Lung microvascular endothelial cell (primary cell): ENCODE measurements at regions not wholly inside any gene's neighbourhood (a gene's known extent, or its start where the extent isn't known, plus 50 kb on each side); places are given as distances from the start of the nearest gene placed in this dataset.

Experiments used
- DNase-seq, 2 donors: peaks; one replicate each; pipeline versions ENCODE4 v3.0.0 to v3.0.0-alpha.2; 2010; ENCODE audit warnings: low read depth in 2 of 2

DNA sequence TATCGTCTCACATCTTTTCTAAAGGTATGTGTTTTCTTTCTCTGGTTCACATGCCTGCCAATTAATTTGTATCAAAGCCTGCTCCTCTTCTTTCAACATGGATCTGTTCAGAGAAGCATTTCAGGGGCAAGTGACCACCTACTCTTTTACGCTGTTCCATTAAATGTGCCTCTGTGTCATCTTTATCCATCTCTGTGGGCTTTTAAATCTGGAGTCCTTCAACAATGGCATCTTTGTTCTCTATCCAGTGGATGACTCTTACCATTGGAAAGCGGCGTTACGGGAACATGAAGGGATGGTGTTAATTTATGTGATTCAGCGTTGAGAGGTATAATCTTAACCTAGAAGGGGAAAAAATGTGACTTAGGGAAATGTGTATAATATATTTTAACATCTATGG, 92.7 kb upstream of the CFAP20DC start:
- DNase-seq: no peak

DNA sequence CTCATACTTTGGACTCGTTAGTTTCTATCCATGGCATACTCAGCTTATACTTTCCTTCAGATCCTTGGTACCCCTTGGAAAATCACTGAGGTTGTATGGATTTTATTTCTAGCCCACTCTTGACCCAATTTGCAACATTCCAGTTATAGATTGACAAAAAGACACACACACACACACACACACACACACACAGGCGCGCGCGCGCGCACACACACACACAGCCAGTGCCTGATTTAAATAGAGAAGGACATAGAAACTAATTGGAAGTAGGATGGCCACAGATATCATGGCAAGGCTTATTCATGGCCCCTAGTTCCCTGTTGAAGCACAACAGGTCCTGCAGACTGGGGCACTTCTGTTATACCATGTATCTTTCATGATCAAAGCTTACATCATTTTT, 89.1 kb upstream of the CFAP20DC start:
- DNase-seq: no peak

DNA sequence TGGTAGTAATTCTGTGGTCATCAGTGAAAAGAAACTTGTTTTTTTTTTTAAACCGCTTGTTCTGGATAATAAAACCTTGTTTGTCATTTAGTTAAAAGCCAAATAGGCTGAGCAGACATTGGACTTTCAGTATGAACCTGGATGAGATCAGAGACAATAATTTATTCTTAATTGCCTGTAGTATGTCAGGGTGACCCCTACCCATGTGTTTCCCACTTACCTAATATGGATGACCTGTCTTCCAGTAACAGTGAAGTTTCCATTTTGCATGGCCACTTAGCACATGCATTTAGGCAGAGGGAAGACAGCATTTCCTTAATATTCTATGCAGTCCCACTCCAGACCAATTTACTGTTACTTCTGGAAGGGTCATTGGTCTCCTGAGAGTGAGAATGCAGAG, 87.6 kb upstream of the CFAP20DC start:
- no peak for DNase-seq

DNA sequence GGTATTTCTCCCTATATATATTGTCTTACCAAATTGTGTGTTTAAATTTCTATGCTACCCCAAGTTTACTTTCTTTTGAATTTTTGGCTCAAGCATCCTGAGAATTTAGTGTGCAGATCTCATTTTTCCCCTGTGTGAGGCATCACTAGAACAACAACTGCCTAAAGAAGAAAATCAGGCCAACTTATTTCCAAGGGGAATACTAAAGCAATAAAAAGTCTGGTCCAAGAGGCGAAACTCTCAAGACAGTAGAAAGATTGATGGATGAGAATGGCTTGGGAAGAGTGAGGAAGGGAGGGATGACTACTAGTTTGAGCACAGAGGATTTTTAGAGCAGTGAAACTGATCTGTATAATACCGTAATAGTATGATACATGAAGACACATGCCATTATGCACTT, 86.3 kb upstream of the CFAP20DC start:
- no peak for DNase-seq

DNA sequence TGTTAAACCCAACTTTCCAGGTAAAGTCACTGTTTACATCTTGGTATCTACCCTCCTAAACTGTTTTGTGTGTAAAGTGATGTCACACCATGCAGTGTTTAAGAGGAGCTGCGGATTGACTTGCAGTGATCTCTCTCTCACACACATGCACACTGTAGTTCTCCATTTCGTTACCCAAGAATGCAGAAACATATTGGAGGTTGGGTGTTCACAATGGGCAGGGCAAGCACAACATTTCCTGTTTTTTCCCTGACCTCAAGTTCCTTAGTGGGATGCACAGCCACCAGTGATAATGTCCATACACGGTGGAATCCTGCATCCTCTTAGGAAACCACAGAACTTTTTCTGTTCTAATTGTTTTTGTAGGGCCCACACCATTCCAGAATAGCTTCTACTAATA, 85.3 kb upstream of the CFAP20DC start:
- DNase-seq: no peak

DNA sequence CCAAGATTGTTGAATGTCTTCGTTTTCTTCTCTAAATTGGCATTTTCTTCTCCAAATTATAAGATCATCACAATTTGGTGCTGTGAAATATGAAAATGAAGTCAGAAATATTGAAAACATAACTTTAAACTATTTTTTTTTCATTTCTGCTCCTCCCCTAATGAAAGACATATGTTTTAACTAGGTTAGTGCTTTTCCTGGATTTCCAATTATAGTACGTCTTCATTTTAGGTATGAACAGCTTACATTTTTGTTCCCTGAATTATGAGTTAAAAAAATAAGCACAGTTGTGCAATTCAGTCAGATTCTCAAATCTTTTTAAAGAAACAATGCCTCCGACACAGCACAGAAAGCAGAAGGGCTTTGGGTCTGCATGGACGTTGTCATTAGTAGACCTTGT, 83.5 kb upstream of the CFAP20DC start:
- no peak for DNase-seq

DNA sequence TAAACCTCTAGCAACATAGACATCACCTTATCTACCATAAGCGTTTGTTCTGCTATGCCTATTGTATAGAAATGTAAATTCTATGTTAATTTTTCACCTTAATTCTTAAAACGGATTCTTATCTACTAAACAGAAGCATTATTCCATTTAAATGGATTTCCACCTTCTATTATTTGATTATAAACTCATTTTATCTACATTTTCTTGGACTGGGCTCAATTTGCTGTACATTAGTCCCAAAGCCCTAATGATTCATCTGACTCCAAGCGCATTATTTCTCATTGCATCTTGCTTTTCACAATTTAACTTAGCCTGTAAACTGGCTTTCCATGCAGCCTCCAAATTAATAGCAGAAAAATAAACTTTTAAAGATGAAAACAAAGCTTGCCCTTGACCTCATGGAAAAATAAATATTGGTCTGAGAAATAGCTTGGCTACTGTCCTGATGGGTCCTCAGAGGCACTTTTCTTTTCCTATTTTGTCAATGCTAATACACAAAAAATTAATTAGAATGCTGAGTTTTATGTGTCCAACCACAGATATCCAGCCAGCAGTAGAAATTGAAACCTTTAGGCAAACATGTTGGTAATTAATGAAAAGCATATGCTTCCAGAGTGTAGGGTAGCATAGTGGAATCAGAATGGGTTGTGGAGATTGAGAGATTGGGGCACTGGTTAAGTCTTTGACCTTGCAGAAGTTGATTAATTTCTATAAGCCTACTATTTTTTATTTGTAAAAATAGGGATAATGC, 81.4 kb upstream of the CFAP20DC start:
- no peak for DNase-seq

DNA sequence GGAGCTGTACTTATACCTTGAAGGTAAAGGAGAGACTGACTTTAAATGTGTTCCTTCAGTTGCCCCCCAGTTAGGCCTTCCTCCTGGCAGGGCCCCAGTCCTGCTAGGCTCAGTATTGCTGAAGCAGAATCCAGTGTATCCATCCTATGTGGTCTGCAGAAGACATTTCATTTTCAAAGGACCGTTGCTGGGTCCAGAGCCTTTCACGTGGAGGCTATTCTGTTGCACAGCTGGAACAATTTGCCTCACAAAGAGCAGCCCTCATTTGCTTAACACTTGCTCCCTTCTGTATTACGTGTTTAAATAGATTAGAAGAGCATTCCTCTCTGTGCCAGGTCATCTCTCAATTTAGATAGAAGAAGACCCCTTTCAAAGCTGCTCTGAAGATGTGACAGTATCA, 78.9 kb upstream of the CFAP20DC start:
- no peak for DNase-seq

DNA sequence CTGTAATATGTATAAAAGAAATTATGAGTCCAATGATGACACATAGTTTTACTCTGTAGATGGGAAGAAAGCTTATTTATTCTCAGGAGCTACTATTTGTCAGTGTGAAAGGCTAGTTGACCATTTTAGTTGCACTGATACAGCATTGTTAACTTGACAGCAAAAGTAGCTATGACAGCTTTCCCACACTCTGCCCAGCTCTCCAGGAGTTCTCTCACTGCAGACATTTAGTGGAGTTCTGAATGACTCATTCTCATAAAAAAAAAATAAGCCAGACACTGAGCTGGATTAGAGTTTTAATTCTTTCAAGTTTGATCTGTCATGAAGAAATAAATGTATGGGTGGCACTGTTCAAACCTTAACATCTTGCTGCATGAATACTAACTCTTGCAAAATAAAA, 77.2 kb upstream of the CFAP20DC start:
- DNase-seq: peak in 1 of 2 donors; percentile 13

DNA sequence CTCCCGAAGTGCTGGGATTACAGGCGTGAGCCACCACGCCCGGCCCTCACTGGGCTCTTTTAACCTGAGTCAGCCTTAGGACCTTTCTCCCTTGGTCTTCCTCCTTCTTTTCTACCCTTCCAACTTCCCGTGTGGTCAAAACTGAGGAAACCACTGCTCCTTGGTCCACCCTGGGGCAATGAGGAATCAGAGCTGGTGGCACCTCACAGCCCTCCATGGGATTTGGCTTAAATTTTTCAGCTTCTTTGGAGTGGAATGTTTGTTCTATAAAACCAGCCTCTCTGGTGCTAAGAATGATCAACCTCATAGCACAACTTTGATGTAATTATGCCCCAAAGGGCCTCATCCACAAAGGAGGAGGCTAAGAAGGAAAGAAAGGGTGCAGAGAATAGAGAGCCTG, 76.6 kb upstream of the CFAP20DC start:
- no peak for DNase-seq

DNA sequence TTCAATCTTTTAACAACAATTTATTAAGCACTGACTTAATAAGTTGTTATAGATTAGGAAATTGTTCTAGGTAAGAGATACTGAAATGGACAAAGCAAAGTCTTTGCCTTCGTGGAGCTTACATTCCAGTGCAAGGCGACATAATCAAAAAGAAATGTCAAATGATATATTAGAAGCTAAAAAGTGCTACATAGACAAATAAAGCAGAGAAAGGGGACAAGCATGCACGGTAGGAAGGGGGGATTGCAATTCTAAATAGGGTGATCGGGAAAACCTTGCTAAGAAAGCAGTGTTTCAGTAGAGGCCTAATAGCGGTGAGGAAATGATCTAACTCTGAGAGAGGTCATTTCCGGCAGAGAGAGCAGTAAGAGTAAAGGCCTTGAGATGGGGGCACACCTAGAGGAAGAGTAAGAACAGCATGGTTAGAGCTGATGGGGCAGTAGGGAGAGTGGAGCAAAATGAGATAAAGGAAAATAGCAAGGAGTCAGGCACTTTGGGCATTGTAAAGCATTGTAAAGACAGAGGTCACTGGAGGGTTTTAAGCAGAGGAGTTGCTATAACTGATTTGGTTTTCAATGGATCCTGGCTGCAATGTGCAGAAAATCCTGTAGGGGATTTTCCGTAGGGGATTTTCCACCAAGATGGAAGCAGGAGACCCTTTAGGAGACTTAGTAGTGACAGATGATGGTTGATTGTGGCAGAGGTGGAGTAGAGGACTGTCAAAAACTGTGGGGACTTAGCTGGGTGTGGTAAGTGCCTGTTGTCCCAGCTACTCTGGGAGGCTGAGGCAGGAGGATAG, 71.7 kb upstream of the CFAP20DC start:
- DNase-seq: no peak

DNA sequence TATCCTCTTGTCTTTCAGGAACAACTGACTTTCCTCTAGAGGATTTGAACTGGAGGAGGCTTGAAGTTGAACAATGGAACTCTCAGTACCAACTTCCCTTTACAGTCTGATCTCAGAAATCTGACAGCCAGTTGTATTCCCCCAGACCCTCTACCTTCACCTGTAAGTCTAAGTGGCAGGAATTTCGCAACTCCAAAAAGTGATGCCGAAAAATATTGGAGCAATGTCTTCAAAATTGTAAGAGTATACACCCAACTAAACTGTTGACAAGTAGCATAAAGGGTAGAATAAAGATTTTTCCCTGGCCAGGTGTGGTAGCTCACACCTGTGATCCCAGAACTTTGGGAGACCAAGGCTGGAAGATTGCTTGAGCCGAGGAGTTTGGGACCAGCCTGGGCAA, 69.1 kb upstream of the CFAP20DC start:
- DNase-seq: no peak

DNA sequence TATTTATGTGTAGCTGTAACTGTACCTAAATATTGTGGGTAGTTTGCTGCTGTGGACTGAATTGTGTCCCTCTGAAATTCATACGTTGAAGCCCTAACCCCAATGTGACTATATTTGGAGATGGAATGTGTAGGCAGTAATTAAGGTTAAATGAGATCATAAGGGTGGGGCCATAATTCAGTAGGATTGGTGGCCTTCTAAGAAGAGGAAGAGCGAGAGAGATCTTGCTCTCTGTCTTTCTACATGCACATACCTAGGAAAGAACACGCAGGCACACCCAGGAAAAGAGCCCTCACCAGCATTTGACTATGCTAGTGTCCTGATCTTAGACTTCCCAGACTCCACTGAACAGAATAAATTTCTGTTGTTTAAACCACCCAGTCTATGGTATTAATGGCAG, 67.6 kb upstream of the CFAP20DC start:
- no peak for DNase-seq

DNA sequence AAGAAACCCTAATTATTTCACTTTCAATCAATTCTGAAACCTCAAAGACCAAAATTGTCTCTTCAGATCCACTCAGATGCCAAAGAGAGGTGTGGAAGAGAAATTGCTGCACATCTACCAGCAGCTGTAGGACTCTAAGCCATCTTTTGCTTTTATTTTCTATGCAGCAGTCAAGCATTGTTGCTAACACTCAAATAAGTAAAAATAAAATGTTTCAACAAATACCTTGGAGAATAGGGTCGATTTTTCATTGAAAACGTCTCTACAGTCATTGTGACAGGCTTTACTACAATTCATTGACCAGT, 66.4 kb upstream of the CFAP20DC start:
- DNase-seq: no peak

DNA sequence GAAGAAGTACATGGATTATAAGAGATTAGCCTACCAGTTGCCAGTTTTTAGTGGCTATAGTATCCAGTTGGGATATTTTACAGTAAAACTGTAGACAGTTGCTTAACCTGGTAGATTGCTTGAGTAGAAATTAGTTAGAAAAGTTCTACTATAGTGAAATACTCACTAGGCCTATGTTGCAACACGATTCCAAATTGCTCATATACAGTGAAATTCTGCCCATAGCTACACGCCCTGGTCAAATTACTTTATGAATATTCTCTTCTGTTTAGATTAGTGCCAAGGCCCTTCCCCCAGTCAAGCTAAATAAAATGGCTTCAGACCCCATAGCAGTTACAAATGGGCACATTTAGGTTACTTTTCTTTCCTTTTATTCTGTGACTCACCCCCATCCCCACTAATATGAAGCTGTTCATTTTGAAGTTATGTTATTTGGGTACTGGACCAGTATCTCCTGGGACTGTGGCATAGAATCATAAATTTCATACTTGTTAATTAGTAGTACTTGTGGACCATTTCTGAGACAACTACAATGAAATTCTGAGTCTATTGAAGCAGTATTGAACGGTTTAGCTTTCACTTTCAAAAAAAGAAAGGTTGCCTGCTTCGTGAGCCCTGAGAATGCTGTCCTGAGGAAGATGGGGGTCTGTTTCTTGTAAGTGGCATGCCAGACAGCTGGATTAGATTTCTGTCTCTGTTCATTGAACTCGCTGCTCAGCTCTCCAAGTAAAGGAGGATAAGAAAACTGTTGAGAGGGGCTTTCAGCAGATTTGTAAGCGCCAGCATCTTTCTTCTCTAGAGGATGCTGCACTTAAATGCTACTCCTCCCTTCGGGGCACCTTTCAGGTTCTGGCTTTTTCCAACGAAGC, 65.8 kb upstream of the CFAP20DC start:
- no peak for DNase-seq

DNA sequence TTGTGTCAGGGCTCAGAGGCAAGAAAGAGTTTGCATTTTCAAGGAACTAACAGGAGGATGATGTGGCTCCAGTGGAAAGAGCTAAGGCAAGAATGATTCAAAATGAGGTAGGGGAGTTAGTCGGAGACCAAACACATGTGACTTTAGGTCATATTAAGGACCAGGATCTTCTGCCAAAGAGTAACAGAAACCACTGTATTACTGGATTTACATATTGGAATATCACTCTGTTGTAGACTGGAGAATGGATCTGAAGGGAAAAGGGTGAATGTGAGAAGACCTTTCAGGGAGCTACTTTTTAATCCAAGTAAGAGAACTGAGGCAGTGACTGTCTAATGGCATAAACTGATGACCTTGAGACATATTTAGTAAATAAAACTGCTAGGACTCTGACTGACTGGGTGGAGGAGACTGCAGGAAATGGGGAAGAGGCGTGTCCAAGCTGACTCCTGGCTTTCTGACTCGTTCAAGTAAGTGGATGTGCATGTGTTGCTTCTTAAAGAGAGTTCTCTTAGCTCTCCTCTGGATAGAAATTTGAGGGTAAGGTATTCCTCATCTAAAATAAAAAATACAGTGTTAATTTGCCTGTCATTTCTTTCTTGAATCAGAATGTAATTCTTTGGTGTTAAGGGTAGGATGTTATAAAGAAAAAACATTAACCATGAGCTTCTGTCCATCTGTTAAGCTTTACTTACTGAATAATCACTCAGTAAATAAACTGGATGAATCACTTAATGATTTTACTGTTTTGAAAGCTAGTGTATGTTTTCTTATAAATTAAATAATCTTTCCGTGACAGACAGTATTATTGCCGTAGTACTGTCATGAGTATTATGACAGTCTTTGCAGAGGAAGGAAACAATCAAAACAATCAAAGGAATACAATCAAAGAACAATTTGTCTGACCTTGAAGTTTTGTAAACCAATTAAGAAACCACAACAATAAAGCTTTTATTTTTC, 58.3 kb upstream of the CFAP20DC start:
- peak in 1 of 2 donors; percentile 31 for DNase-seq

DNA sequence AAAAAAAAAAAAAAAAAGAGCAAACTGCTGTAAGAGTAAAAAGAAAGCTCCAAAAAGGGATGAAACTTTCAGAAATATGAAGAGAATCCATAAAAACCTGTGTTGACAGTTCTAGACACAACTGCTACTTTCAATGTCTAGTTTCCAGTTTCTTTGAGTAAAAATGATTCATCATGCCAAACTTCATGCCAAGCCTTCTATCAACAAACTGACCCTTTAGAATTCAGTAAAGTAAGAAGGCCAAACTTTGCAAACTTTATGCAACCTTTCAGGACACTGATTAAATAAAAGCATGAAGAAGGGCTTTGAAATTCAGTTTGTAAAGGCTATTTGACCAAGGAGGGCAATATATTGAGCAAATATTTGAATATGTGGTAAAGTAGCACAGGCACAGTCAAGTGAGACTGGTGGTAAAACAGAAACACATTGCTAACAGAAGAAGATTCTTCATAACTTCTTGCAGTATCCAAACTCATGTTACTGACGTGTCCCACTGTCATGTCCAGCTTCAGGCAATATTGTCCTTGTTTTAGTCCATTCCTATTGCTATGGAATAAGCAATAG, 56.3 kb upstream of the CFAP20DC start:
- no peak for DNase-seq

DNA sequence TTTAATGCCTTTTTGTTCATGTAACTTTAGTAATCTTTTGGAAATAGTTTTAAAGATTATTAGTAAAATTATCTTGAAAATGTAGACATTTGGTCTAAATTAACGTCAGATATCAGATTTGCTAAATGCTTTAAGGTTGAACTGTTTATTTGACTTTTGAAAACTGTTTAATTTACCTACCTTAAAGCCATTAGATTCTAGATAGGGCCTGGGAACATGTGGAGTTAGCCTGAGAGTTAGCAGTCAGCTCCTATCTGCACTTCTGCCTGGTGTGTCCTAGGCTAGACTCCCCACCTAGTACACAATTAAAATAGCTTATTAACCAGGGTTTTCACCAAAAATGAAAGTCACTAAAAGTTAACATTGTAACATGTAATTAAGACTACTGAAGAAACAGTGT, 53.7 kb upstream of the CFAP20DC start:
- DNase-seq: no peak

DNA sequence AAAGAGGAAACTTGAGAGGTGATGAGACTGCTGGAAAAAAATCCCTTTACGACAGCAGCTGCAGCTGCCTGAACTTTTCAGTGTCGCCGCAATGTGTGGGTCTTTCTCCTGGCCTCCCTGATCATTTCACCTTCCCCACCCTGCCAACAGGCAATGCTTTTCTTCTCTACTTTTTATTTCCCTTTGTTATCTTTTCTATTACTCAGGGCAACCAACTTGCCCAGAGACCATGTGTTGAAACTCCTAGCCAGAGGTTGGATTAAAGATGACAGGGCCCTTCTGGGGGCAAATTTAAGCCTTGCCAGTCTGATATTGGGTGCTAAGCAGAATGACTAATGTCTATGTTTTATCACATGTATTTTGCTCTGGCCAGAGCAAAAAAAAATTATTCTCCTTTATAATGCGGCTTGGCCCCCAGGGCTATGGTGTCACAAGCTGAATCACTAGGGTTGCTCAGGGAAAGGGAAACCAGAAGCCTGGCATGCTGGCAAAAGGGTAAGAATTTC, 51.5 kb upstream of the CFAP20DC start:
- no peak for DNase-seq
